NCI-H2107 treated with DMSO at 0.1 percent for 48 hours (cell line): ENCODE measurements at regions not wholly inside any gene's neighbourhood (a gene's known extent, or its start where the extent isn't known, plus 50 kb on each side); places are given as distances from the start of the nearest gene placed in this dataset.
"Not testable (repeated sequence)": the region's sequence is repeated elsewhere in the genome, so short reads cannot be mapped to it uniquely, and the experiment has no call there.

Source experiments
- DNase-seq: peaks from one replicate; lab custom pipeline; 2025; ENCODE audit not compliant: unreplicated experiment; lab: John Stamatoyannopoulos, UW

GRCh38 chr20:29296256-29297230 is 1960.9 kb upstream of the DEFB115 start:
- DNase-seq = no peak

GRCh38 chr20:29297411-29298270 is 1959.8 kb upstream of the DEFB115 start:
- DNase-seq = no peak

GRCh38 chr20:29298271-29298590 is 1959.2 kb upstream of the DEFB115 start:
- DNase-seq = no peak

- no peak for DNase-seq
Observed at GRCh38 chr20:29298759-29299613, 1958.5 kb upstream of the DEFB115 start.

GRCh38 chr20:29299811-29300578 is 1957.5 kb upstream of the DEFB115 start:
- DNase-seq = no peak

GRCh38 chr20:29300579-29301551 is 1956.6 kb upstream of the DEFB115 start:
- no peak for DNase-seq

GRCh38 chr20:29301624-29302259 is 1955.7 kb upstream of the DEFB115 start:
- no peak for DNase-seq

GRCh38 chr20:29302979-29303644 is 1954.4 kb upstream of the DEFB115 start:
- DNase-seq = no peak

GRCh38 chr20:29306390-29307072 is 1950.9 kb upstream of the DEFB115 start:
- no peak for DNase-seq

GRCh38 chr20:29307484-29307883 is 1950.0 kb upstream of the DEFB115 start:
- DNase-seq = not testable (repeated sequence)

GRCh38 chr20:29308956-29309355 is 1948.5 kb upstream of the DEFB115 start:
- DNase-seq = not testable (repeated sequence)

GRCh38 chr20:29309481-29309880 is 1948.0 kb upstream of the DEFB115 start:
- not testable (repeated sequence) for DNase-seq

GRCh38 chr20:29311046-29311445 is 1946.4 kb upstream of the DEFB115 start:
- not testable (repeated sequence) for DNase-seq

- not testable (repeated sequence) for DNase-seq
Observed at GRCh38 chr20:29312679-29313078, 1944.8 kb upstream of the DEFB115 start.

- no peak for DNase-seq
Observed at GRCh38 chr20:29313481-29313880, 1944.0 kb upstream of the DEFB115 start.

- DNase-seq = no peak
Observed at GRCh38 chr20:29314294-29314693, 1943.2 kb upstream of the DEFB115 start.

GRCh38 chr20:29318871-29319461 is 1938.5 kb upstream of the DEFB115 start:
- DNase-seq = no peak
